Endothelial cell of umbilical vein (primary cell): ENCODE measurements at regions not wholly inside any gene's neighbourhood (a gene's known extent, or its start where the extent isn't known, plus 50 kb on each side); places are given as distances from the start of the nearest gene placed in this dataset.

Experiments
- BruUV-seq: library from RNA; stranded (reverse); fragments of 400-500 nt; replicated peaks from 2 replicates; lab custom pipeline; 2021; lab: Mats Ljungman, UMichigan
- CTCF ChIA-PET: fragments of 300-600, 350-600 bp; sonication (Branson Sonifier 250); formaldehyde crosslinking; loops from one replicate; lab custom pipeline; 2021; ENCODE audit warnings: antibody characterized with exemption, inconsistent platforms; lab: Charles Lee
- POLR2A ChIA-PET: fragments of 300-600, 350-600 bp; sonication (Branson Sonifier 250); formaldehyde crosslinking; loops from one replicate; lab custom pipeline; 2021; ENCODE audit warnings: antibody characterized with exemption, inconsistent platforms; lab: Charles Lee
- DNase-seq: peaks from one replicate; pipeline ENCODE4 v3.0.0-alpha.2; 2011; ENCODE audit warnings: low read depth, low spot score
- FAIRE-seq: peaks from 2 replicates; lab custom pipeline; 2011; peaks lifted over from hg19 to GRCh38; lab: Jason Lieb, UNC
- H2AFZ ChIP-seq: 2 replicates; pipeline ENCODE4 v1.6.0; 2012; ENCODE audit warnings: low read depth, low read length, control low read depth, inconsistent platforms
- H3K27ac ChIP-seq: 2 replicates; pipeline ENCODE4 v1.5.1; 2011; ENCODE audit warnings: low read depth, mild to moderate bottlenecking, control low read depth, low read length, moderate library complexity; ENCODE audit not compliant: insufficient read depth
- H3K27me3 ChIP-seq, 2 experiments: 2 replicates each; pipeline versions ENCODE4 v1.6.0 to v1.6.1; 2011; ENCODE audit warnings: low read length in 2 of 2, mixed read lengths in 1 of 2; ENCODE audit not compliant: control insufficient read depth in 2 of 2, insufficient read depth in 2 of 2
- H3K36me3 ChIP-seq, 2 experiments: 2 replicates in 1 of 2; 3 replicates in 1 of 2; pipeline ENCODE4 v1.5.1; 2011; ENCODE audit warnings: low read length in 2 of 2, mild to moderate bottlenecking in 1 of 2, moderate library complexity in 1 of 2; ENCODE audit not compliant: control insufficient read depth in 2 of 2, insufficient read depth in 2 of 2; ENCODE audit errors: extremely low read depth in 1 of 2
- H3K4me1 ChIP-seq: 3 replicates; pipeline ENCODE4 v1.5.1; 2011; ENCODE audit warnings: mild to moderate bottlenecking, low read length; ENCODE audit not compliant: control insufficient read depth, insufficient read depth; ENCODE audit errors: extremely low read depth
- H3K4me2 ChIP-seq: 2 replicates; pipeline ENCODE4 v1.6.1; 2011; ENCODE audit warnings: low read length, control low read depth, mixed read lengths; ENCODE audit not compliant: insufficient read depth
- H3K4me3 ChIP-seq, 3 experiments: fragments of 200-600 bp in 1 of 3; sonication (generic), shearing (Covaris generic) in 1 of 3; replicated peaks in 1 of 3; 2 replicates each; pipeline ENCODE4 v1.5.1; 2011 to 2016; ENCODE audit warnings: control low read depth in 3 of 3, low read length in 3 of 3, mild to moderate bottlenecking in 2 of 3, inconsistent platforms in 1 of 3, low read depth in 1 of 3, moderate library complexity in 1 of 3; ENCODE audit not compliant: insufficient read depth in 1 of 3
- H3K79me2 ChIP-seq: 2 replicates; pipeline ENCODE4 v1.6.0; 2012; ENCODE audit warnings: low read length, inconsistent platforms; ENCODE audit not compliant: control insufficient read depth, insufficient read depth
- H3K9ac ChIP-seq: replicated peaks from 2 replicates; pipeline ENCODE3; 2011; ENCODE audit warnings: low read length, control low read depth; ENCODE audit not compliant: insufficient read depth; ENCODE audit errors: extremely low read depth
- H3K9me1 ChIP-seq: replicated peaks from 3 replicates; pipeline ENCODE4 v1.6.0; 2011; ENCODE audit warnings: mild to moderate bottlenecking, low read length; ENCODE audit not compliant: control insufficient read depth, insufficient read depth; ENCODE audit errors: extremely low read depth
- H3K9me3 ChIP-seq: replicated peaks from 2 replicates; pipeline ENCODE4 v1.5.1; 2012; ENCODE audit warnings: low read length, inconsistent platforms; ENCODE audit not compliant: control insufficient read depth, insufficient read depth
- H4K20me1 ChIP-seq: replicated peaks from 2 replicates; pipeline ENCODE3; 2011; ENCODE audit warnings: mild to moderate bottlenecking, low read length; ENCODE audit not compliant: control insufficient read depth, insufficient read depth; ENCODE audit errors: extremely low read depth
- CTCF ChIP-seq, 2 donors: IDR thresholded peaks; 1 replicate in 1 of 2; 2 replicates in 1 of 2; pipeline ENCODE4 v1.5.1; 2011; ENCODE audit warnings: low read length in 2 of 2, mild to moderate bottlenecking in 2 of 2, moderate library complexity in 2 of 2, control low read depth in 1 of 2, inconsistent platforms in 1 of 2, low read depth in 1 of 2; ENCODE audit not compliant: insufficient read depth in 1 of 2; ENCODE audit errors: extremely low read depth in 1 of 2
- EZH2 ChIP-seq: IDR thresholded peaks from 2 replicates; pipeline ENCODE4 v1.6.1; 2012; ENCODE audit warnings: borderline replicate concordance, low read depth, mild to moderate bottlenecking, moderate library complexity, low read length, inconsistent platforms; ENCODE audit not compliant: severe bottlenecking
- FOS ChIP-seq: IDR thresholded peaks from 2 replicates; pipeline ENCODE4 v1.6.1; 2011; ENCODE audit warnings: mild to moderate bottlenecking, low read length, moderate library complexity, borderline replicate concordance; ENCODE audit not compliant: insufficient read depth
- GATA2 ChIP-seq: IDR thresholded peaks from 2 replicates; pipeline ENCODE4 v1.7.0; 2011; ENCODE audit warnings: low read depth, mild to moderate bottlenecking, moderate library complexity, mixed read lengths, low read length; ENCODE audit not compliant: insufficient read length, insufficient read depth
- JUN ChIP-seq: IDR thresholded peaks from 2 replicates; pipeline ENCODE4 v1.6.1; 2011; ENCODE audit warnings: borderline replicate concordance, low read depth; ENCODE audit not compliant: insufficient read length, insufficient read depth
- MAX ChIP-seq: IDR thresholded peaks from 2 replicates; pipeline ENCODE4 v1.6.1; 2011; ENCODE audit not compliant: insufficient read depth, insufficient read length
- MYC ChIP-seq: IDR thresholded peaks from one replicate; pipeline ENCODE4 v1.6.1; 2011; ENCODE audit warnings: mild to moderate bottlenecking, low read depth, low read length
- POLR2A ChIP-seq: IDR thresholded peaks from 2 replicates; pipeline ENCODE4 v1.6.1; 2012; ENCODE audit warnings: low read depth, mild to moderate bottlenecking, control low read depth, low read length
- POLR2AphosphoS5 ChIP-seq: IDR thresholded peaks from 2 replicates; pipeline ENCODE4 v1.6.1; 2012; ENCODE audit warnings: low read depth, mild to moderate bottlenecking, control low read depth, low read length, moderate library complexity; ENCODE audit not compliant: insufficient read depth
- dilution Hi-C: fragments of 300-500 bp; cut with MboI; formaldehyde crosslinking; loops from one replicate; pipeline ENCODE4 v1.15.0; 2019; ENCODE audit warnings: low sequenced_read_pairs; ENCODE audit not compliant: extremely low pct_ligation_motif_present
- intact Hi-C: fragments of 100-400 bp; cut with micrococcal nuclease; formaldehyde crosslinking; loops from one replicate; pipeline ENCODE4 v1.10.0; 2022

- H3K4me3 ChIP-seq, result no peak overlapping the region
- no TSS peak for BruUV-seq
- no peak overlapping the region for H3K27ac ChIP-seq
- TF ChIP-seq POLR2AphosphoS5 (no peak), FOS (no peak), MYC (no peak), GATA2 (no peak), MAX (no peak), JUN (no peak)
- no peaks in the 10 kb centered on the region for H4K20me1 ChIP-seq
- peaks cover 5% of the 10 kb centered on the region for H3K9me3 ChIP-seq
- POLR2A ChIA-PET, result no interaction called here
- no peak for DNase-seq
- intact Hi-C loops, result no loop called here
- no peaks in the 10 kb centered on the region for H3K36me3 ChIP-seq
- CTCF ChIA-PET, result no interaction called here
- no peaks in the 10 kb centered on the region for H3K27me3 ChIP-seq
- FAIRE-seq, result no peak
- no peaks in the 10 kb centered on the region for H3K9me1 ChIP-seq
- no peak overlapping the region for H3K4me2 ChIP-seq
- no peak overlapping the region for H3K9ac ChIP-seq
- H2AFZ ChIP-seq, result no peak overlapping the region
- dilution Hi-C loops, result no loop called here
- no peaks in the 10 kb centered on the region for H3K4me1 ChIP-seq
- no peaks in the 10 kb centered on the region for H3K79me2 ChIP-seq
Measured at GRCh38 chr4:35315419-35315818, 928.9 kb downstream of the ARAP2 start.

GRCh38 chr4:35325908-35326453 lies 918.3 kb downstream of the ARAP2 start:
- Histone ChIP-seq H3K4me1 (no peaks in the 10 kb centered on the region), H3K36me3 (no peaks in the 10 kb centered on the region), H3K79me2 (no peaks in the 10 kb centered on the region), H4K20me1 (no peaks in the 10 kb centered on the region), H3K9me3 (no peaks in the 10 kb centered on the region), H3K9me1 (no peaks in the 10 kb centered on the region), H3K4me3 (no peak overlapping the region), H2AFZ (no peak overlapping the region), H3K27me3 (no peaks in the 10 kb centered on the region), H3K27ac (no peak overlapping the region), H3K9ac (no peak overlapping the region), H3K4me2 (no peak overlapping the region)
- DNase-seq (no peak), FAIRE-seq (no peak)
- intact Hi-C loops (no loop called here), dilution Hi-C loops (no loop called here)
- CTCF ChIA-PET, result no interaction called here
- no TSS peak for BruUV-seq
- TF ChIP-seq CTCF (IDR thresholded peaks at IDR 0.05; ENCODE audit: extremely low read depth in 1 of 2, insufficient read depth in 1 of 2, low read depth in 1 of 2, low read length in 2 of 2) (no peak), MAX (no peak), POLR2AphosphoS5 (no peak), POLR2A (no peak), FOS (no peak), EZH2 (no peak), MYC (no peak), JUN (no peak), GATA2 (no peak)
- POLR2A ChIA-PET, result no interaction called here
